ENCODE measurements at regions not wholly inside any gene's neighbourhood (a gene's known extent, or its start where the extent isn't known, plus 50 kb on each side); places are given as distances from the start of the nearest gene placed in this dataset.

- no peaks in the 10 kb centered on the region for H3K9me3 Mint-ChIP-seq
- H3K27ac ChIP-seq (ENCODE audit: low read depth in 1 of 2, low read length in 2 of 2): no peak overlapping the region
- no peak overlapping the region for H3K4me3 Mint-ChIP-seq
- H3K36me3 ChIP-seq (ENCODE audit: insufficient read depth, low read length): no peaks in the 10 kb centered on the region
- DNase-seq (no peak), ATAC-seq (ENCODE audit: poor library complexity) (no peak)
- TF ChIP-seq CTCF (IDR thresholded peaks at IDR 0.05): no peak
- H3K27me3 ChIP-seq (ENCODE audit: control insufficient read depth in 1 of 2, insufficient read depth in 2 of 2, low read length in 2 of 2): no peaks in the 10 kb centered on the region
- H3K4me1 Mint-ChIP-seq (ENCODE audit: low read depth): no peaks in the 10 kb centered on the region
- H3K4me1 ChIP-seq (ENCODE audit: insufficient read depth, low read length): no peaks in the 10 kb centered on the region
- no peak overlapping the region for H3K27ac Mint-ChIP-seq
- H3K27me3 Mint-ChIP-seq: no peaks in the 10 kb centered on the region
- H3K9me3 ChIP-seq (ENCODE audit: control insufficient read depth in 1 of 2, insufficient read depth in 1 of 2, low read length in 2 of 2): no peaks in the 10 kb centered on the region
- no peak overlapping the region for H3K4me3 ChIP-seq (ENCODE audit: low read length)
- H3K36me3 Mint-ChIP-seq (ENCODE audit: low read depth): no peaks in the 10 kb centered on the region
- intact Hi-C loops (cut with DNase I, micrococcal nuclease): loop anchor here (2.0 to 10.0 kb wide), 5 partner anchors 147 to 1569 kb away; partner anchors contain the start of gene SPRED1 (in 1 of the 2)
- CTCF ChIA-PET: interaction anchor here (1.2 kb wide), 1 partner anchor 251 kb away, joined by 4 read pairs; the partner anchor contains the start of gene FAM98B
- POLR2A ChIA-PET: no interaction called here
Measured at GRCh38 chr15:38705436-38706219, 141.0 kb upstream of the RASGRP1 start.

DNA sequence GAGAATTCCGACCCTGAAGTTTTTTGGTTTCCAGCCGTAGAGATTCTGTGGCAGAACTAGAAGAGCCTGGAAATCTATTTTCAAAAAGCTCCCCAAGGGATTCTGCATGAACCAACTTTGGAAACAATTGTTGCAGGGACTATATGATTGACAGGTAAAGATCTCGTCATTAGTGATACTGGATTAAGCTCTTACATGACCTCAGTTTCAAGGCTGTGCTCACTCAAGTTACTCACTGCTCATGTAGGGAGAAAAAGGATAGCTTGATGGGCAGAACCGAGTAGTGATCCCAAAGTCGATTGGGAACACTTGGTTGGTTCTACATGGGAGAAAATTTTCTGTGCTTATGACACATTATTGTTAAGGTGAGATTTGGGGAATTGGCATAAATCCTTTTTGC is 142.3 kb upstream of the RASGRP1 start:
- Mint-ChIP-seq H3K9me3 (no peaks in the 10 kb centered on the region), H3K4me3 (no peak overlapping the region), H3K36me3 (ENCODE audit: low read depth) (no peaks in the 10 kb centered on the region), H3K27ac (no peak overlapping the region), H3K4me1 (ENCODE audit: low read depth) (no peaks in the 10 kb centered on the region), H3K27me3 (no peaks in the 10 kb centered on the region)
- no peaks in the 10 kb centered on the region for H3K27me3 ChIP-seq (ENCODE audit: control insufficient read depth in 1 of 2, insufficient read depth in 2 of 2, low read length in 2 of 2)
- H3K27ac ChIP-seq (ENCODE audit: low read depth in 1 of 2, low read length in 2 of 2): no peak overlapping the region
- H3K4me3 ChIP-seq (ENCODE audit: low read length): no peak overlapping the region
- ChIA-PET CTCF (interaction anchor here (0.9 to 2.4 kb wide), 8 partner anchors 8 to 1050 kb away, joined by 3 to 10 read pairs (median 5); partner anchors contain the start of genes FAM98B and RASGRP1), POLR2A (interaction anchor here (0.5 to 1.4 kb wide), 2 partner anchors 218 to 1051 kb away, joined by 3 read pairs; no protein-coding TSS in a partner anchor)
- intact Hi-C loops (cut with DNase I, micrococcal nuclease): loop anchor here (2.0 to 10.0 kb wide), 5 partner anchors 146 to 1568 kb away; partner anchors contain the start of gene SPRED1 (in 1 of the 2)
- no peaks in the 10 kb centered on the region for H3K36me3 ChIP-seq (ENCODE audit: insufficient read depth, low read length)
- no peak for DNase-seq
- no peaks in the 10 kb centered on the region for H3K9me3 ChIP-seq (ENCODE audit: control insufficient read depth in 1 of 2, insufficient read depth in 1 of 2, low read length in 2 of 2)
- no peak for TF ChIP-seq CTCF (IDR thresholded peaks at IDR 0.05)
- ATAC-seq (ENCODE audit: poor library complexity): no peak
- H3K4me1 ChIP-seq (ENCODE audit: insufficient read depth, low read length): no peaks in the 10 kb centered on the region

GRCh38 chr15:38707802-38708671 is 143.4 kb upstream of the RASGRP1 start:
- no peaks in the 10 kb centered on the region for H3K4me1 ChIP-seq (ENCODE audit: insufficient read depth, low read length)
- ChIA-PET CTCF (interaction anchor here (0.7 to 2.4 kb wide), 14 partner anchors 9 to 1049 kb away, joined by 3 to 10 read pairs (median 4); partner anchors contain the start of genes FAM98B and RASGRP1), POLR2A (interaction anchor here (0.5 to 1.4 kb wide), 3 partner anchors 8 to 1050 kb away, joined by 3 read pairs; no protein-coding TSS in a partner anchor)
- Mint-ChIP-seq H3K27ac (no peak overlapping the region), H3K4me3 (no peak overlapping the region), H3K27me3 (no peaks in the 10 kb centered on the region), H3K36me3 (ENCODE audit: low read depth) (no peaks in the 10 kb centered on the region), H3K4me1 (ENCODE audit: low read depth) (no peaks in the 10 kb centered on the region), H3K9me3 (no peaks in the 10 kb centered on the region)
- no peak overlapping the region for H3K27ac ChIP-seq (ENCODE audit: low read depth in 1 of 2, low read length in 2 of 2)
- intact Hi-C loops (cut with DNase I, micrococcal nuclease): loop anchor here (2.0 to 10.0 kb wide), 6 partner anchors 145 to 1567 kb away; partner anchors contain the start of gene SPRED1 (in 1 of the 2)
- no peaks in the 10 kb centered on the region for H3K36me3 ChIP-seq (ENCODE audit: insufficient read depth, low read length)
- H3K9me3 ChIP-seq (ENCODE audit: control insufficient read depth in 1 of 2, insufficient read depth in 1 of 2, low read length in 2 of 2): no peaks in the 10 kb centered on the region
- peak in 6 of 14 experiments; percentile 9 to 76 (median 54) for DNase-seq
- peak; percentile 98 for ATAC-seq (ENCODE audit: poor library complexity)
- H3K27me3 ChIP-seq (ENCODE audit: control insufficient read depth in 1 of 2, insufficient read depth in 2 of 2, low read length in 2 of 2): no peaks in the 10 kb centered on the region
- peak; percentile 71 for TF ChIP-seq CTCF (IDR thresholded peaks at IDR 0.05)
- no peak overlapping the region for H3K4me3 ChIP-seq (ENCODE audit: low read length)

Measured in CD4-positive, alpha-beta T cell (primary cell).